ENCODE measurements at regions not wholly inside any gene's neighbourhood (a gene's known extent, or its start where the extent isn't known, plus 50 kb on each side); places are given as distances from the start of the nearest gene placed in this dataset.

DNA sequence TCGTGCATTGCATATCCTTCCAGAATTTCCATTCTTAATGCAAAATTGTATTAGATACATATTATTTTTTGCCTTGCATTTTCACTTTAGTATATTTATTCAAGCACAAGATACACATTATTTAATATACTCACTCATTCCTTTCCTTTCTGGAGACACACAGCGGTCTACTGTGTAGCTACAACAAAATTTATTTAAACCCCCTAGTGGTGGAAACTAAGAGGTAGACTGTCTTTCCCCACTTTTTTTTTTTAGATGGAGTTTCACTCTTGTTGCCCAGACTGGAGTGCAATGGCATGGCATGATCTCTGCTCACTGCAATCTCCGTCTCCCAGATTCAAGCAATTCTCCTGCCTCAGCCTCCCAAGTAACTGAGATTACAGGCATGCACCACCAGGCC is 2040.3 kb upstream of the PCDH20 start:
- TF ChIP-seq, protein P1, sequence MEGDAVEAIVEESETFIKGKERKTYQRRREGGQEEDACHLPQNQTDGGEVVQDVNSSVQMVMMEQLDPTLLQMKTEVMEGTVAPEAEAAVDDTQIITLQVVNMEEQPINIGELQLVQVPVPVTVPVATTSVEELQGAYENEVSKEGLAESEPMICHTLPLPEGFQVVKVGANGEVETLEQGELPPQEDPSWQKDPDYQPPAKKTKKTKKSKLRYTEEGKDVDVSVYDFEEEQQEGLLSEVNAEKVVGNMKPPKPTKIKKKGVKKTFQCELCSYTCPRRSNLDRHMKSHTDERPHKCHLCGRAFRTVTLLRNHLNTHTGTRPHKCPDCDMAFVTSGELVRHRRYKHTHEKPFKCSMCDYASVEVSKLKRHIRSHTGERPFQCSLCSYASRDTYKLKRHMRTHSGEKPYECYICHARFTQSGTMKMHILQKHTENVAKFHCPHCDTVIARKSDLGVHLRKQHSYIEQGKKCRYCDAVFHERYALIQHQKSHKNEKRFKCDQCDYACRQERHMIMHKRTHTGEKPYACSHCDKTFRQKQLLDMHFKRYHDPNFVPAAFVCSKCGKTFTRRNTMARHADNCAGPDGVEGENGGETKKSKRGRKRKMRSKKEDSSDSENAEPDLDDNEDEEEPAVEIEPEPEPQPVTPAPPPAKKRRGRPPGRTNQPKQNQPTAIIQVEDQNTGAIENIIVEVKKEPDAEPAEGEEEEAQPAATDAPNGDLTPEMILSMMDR (IDR thresholded peaks at IDR 0.05): no peak
- TF ChIP-seq POLR2A (IDR thresholded peaks at IDR 0.05): no peak
- TF ChIP-seq EP300 (IDR thresholded peaks at IDR 0.05): no peak

Data from ovary (tissue), 3 donors.